Chondrocyte (in vitro differentiated cells): ENCODE measurements at regions not wholly inside any gene's neighbourhood (a gene's known extent, or its start where the extent isn't known, plus 50 kb on each side); places are given as distances from the start of the nearest gene placed in this dataset.

Experiments used
- DNase-seq: peaks from one replicate; pipeline ENCODE4 v3.0.0; 2021; ENCODE audit warnings: mixed read lengths, low spot score
- H3K27ac Mint-ChIP-seq: one replicate; pipeline ENCODE4 v1.8.0; 2021; ENCODE audit warnings: mild to moderate bottlenecking, moderate library complexity, mixed read lengths; ENCODE audit not compliant: unreplicated experiment
- H3K27me3 Mint-ChIP-seq: 2 replicates; pipeline ENCODE4 v1.8.0; 2021; ENCODE audit warnings: low read depth, mixed read lengths
- H3K36me3 Mint-ChIP-seq: 2 replicates; pipeline ENCODE4 v1.8.0; 2021; ENCODE audit warnings: low read depth, mixed read lengths
- H3K4me1 Mint-ChIP-seq: 2 replicates; pipeline ENCODE4 v1.8.0; 2021; ENCODE audit warnings: low read depth, mild to moderate bottlenecking, mixed read lengths
- H3K4me3 Mint-ChIP-seq: one replicate; pipeline ENCODE4 v1.8.0; 2021; ENCODE audit warnings: mild to moderate bottlenecking, moderate library complexity, mixed read lengths; ENCODE audit not compliant: unreplicated experiment
- H3K9me3 Mint-ChIP-seq: 2 replicates; pipeline ENCODE4 v1.8.0; 2021; ENCODE audit warnings: low read depth, mixed read lengths
- TF ChIP-seq, protein P1 (sequence below): fragments of 200-600 bp; sonication (generic); IDR thresholded peaks from 2 replicates; pipeline ENCODE4 v1.5.0; 2021; ENCODE audit warnings: antibody characterized with exemption, mild to moderate bottlenecking, moderate library complexity

DNA sequence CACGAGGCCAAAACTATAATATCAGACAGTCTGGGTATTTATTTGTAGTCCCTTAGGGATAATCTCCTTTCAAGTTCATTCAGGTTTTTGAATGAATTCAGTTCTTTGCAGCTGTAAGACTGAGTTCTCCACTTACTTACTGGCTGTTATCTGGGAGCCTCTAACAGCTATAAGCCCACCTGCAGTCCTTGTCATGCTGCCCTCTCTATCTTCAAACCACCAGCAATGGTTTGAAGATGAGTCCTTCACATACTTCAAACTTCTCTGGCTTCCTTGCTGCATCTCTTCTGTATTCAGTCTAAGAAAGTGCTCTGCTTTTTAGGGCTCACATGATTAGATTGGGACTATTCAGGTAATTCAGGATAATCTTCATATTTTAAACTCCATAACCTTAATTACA is 154.5 kb upstream of the STT3B start:
- no peak for DNase-seq
- no peaks in the 10 kb centered on the region for H3K27me3 Mint-ChIP-seq
- no peak overlapping the region for H3K4me3 Mint-ChIP-seq
- peaks cover 8% of the 10 kb centered on the region for H3K4me1 Mint-ChIP-seq
- no peak overlapping the region for H3K27ac Mint-ChIP-seq
- TF ChIP-seq, protein P1, sequence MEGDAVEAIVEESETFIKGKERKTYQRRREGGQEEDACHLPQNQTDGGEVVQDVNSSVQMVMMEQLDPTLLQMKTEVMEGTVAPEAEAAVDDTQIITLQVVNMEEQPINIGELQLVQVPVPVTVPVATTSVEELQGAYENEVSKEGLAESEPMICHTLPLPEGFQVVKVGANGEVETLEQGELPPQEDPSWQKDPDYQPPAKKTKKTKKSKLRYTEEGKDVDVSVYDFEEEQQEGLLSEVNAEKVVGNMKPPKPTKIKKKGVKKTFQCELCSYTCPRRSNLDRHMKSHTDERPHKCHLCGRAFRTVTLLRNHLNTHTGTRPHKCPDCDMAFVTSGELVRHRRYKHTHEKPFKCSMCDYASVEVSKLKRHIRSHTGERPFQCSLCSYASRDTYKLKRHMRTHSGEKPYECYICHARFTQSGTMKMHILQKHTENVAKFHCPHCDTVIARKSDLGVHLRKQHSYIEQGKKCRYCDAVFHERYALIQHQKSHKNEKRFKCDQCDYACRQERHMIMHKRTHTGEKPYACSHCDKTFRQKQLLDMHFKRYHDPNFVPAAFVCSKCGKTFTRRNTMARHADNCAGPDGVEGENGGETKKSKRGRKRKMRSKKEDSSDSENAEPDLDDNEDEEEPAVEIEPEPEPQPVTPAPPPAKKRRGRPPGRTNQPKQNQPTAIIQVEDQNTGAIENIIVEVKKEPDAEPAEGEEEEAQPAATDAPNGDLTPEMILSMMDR: no peak
- H3K36me3 Mint-ChIP-seq: no peaks in the 10 kb centered on the region
- H3K9me3 Mint-ChIP-seq: no peaks in the 10 kb centered on the region

DNA sequence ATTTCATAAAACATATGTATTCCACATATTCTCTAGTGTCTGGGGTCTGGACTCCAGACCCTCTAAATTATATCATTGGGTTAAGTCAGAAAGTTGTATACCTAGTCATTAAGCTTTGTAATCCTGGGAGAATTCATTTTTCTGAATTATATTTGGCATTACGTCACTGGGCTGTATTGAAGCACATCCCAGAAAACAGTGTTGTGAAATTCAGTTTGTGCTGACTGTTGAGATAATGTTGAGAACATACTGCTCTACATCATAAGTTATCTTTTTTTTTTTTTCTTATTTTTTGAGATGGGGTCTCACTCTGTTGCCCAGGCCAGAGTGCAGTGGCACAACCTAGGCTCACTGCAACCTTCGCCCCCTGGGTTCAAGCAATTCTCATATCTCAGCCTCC is 153.1 kb upstream of the STT3B start:
- TF ChIP-seq, protein P1: no peak
- H3K4me1 Mint-ChIP-seq: peaks cover 8% of the 10 kb centered on the region

DNA sequence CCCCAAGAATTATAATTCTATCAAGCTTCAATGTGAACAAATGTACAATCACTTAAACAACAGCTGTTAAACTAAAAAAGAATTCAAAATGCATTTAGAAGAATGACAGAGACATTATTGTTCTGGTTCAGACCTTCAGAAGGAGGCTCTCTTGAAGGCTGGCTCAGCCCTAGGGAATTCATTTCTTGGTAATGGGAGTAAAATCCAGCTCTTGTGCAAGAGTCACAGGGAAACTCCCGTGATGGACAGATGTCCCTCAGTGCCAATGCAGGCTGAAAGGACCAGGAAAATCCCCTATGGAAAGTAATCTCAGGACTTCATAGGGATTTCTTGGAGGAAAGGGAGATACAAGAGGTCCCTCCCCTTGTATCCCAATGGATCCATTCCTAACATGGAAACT is 149.9 kb upstream of the STT3B start:
- no peak for DNase-seq
- Mint-ChIP-seq H3K9me3 (peaks cover 12% of the 10 kb centered on the region), H3K4me1 (no peaks in the 10 kb centered on the region), H3K27ac (no peak overlapping the region), H3K27me3 (no peaks in the 10 kb centered on the region), H3K36me3 (peaks cover 4% of the 10 kb centered on the region), H3K4me3 (no peak overlapping the region)
- TF ChIP-seq, protein P1: no peak

More for the DNA sequence above, 153.1 kb upstream of the STT3B start:
- no peak for DNase-seq
- H3K27me3 Mint-ChIP-seq: no peaks in the 10 kb centered on the region
- no peak overlapping the region for H3K27ac Mint-ChIP-seq
- H3K4me3 Mint-ChIP-seq: no peak overlapping the region
- H3K36me3 Mint-ChIP-seq: peaks cover 1% of the 10 kb centered on the region
- peaks cover 7% of the 10 kb centered on the region for H3K9me3 Mint-ChIP-seq

DNA sequence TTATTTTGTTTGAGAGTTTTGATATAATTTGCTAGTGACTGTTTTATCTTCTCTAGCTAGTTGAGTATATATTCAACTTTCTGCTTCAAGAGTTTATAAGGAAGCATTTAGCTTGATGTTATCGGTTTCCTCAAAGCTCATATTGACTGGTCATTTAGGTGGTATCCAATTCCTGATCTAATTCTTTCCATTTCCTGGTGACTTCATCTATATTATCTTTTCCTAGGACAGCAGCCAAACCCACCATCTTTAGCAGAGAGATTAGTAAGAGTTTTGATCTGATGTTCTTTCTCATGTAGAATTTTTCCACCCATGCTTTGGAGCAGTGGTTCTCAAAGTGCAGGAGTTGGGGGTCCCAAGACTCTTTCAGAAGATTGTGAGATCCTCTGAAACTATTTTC is 148.6 kb upstream of the STT3B start:
- Mint-ChIP-seq H3K9me3 (peaks cover 12% of the 10 kb centered on the region), H3K27me3 (no peaks in the 10 kb centered on the region), H3K36me3 (peaks cover 4% of the 10 kb centered on the region), H3K4me1 (no peaks in the 10 kb centered on the region), H3K27ac (no peak overlapping the region), H3K4me3 (no peak overlapping the region)
- TF ChIP-seq, protein P1: no peak
- DNase-seq: no peak

DNA sequence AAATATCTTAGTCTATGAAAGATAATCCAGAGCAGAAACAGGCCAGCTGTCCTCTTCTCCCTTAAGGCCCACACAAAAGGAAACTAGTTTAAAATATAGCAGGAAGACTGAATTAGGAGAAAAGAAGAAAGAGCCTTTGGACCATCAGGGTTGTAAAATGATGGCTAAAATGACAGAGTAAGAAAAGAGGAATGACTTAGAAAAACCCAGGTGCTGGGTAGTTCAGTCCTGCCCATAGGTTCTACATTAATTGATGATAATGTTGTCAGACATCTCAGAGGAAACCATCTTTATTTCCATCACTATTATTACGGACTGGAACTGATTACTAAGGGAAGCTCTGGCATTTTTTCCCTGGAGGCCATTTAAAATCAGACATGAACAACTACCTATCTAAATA is 142.8 kb upstream of the STT3B start:
- no peak overlapping the region for H3K27ac Mint-ChIP-seq
- peaks cover 2% of the 10 kb centered on the region for H3K36me3 Mint-ChIP-seq
- no peak for DNase-seq
- no peak overlapping the region for H3K4me3 Mint-ChIP-seq
- TF ChIP-seq, protein P1: no peak
- H3K9me3 Mint-ChIP-seq: peaks cover 5% of the 10 kb centered on the region
- no peaks in the 10 kb centered on the region for H3K4me1 Mint-ChIP-seq
- peaks cover 6% of the 10 kb centered on the region for H3K27me3 Mint-ChIP-seq
